Endometrial microvascular endothelial cells (primary cell): ENCODE measurements at regions not wholly inside any gene's neighbourhood (a gene's known extent, or its start where the extent isn't known, plus 50 kb on each side); places are given as distances from the start of the nearest gene placed in this dataset.
"Not testable (repeated sequence)": the region's sequence is repeated elsewhere in the genome, so short reads cannot be mapped to it uniquely, and the experiment has no call there.

Experiments
- in situ Hi-C: cut with HindIII; loops from 2 replicates; pipeline ENCODE4 v1.10.0; 2017; ENCODE audit warnings: low sequenced_read_pairs, low pct_unique_long_range_greater_than_20kb; ENCODE audit errors: inconsistent ontology term

- in situ Hi-C loops: no loop called here
Measured at GRCh38 chr18:2135309-2135708, 436.0 kb downstream of the METTL4 start.

DNA sequence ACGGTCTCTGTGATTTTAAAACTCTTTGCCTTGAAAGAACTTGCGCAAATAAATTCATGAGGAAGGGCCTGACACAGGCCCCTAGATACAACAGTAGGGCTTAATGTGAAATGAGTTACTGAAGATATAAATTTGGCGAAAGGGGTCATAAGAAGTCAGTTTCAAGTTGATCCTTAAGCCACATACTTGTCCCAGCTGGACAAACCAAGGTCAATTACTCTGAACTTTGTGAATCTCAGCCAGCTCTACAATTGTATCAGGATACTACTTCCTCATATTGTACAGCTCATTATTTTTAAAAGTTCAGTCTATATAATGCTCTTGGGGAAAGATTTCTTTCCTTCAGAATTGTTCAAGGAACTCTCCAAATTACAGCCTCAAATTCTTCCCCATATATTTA, 432.8 kb downstream of the METTL4 start:
- in situ Hi-C loops: no loop called here

- in situ Hi-C loops: no loop called here
Measured at GRCh38 chr18:2139691-2140090, 431.6 kb downstream of the METTL4 start.

GRCh38 chr18:2143636-2144035, 427.7 kb downstream of the METTL4 start:
- in situ Hi-C loops: no loop called here

DNA sequence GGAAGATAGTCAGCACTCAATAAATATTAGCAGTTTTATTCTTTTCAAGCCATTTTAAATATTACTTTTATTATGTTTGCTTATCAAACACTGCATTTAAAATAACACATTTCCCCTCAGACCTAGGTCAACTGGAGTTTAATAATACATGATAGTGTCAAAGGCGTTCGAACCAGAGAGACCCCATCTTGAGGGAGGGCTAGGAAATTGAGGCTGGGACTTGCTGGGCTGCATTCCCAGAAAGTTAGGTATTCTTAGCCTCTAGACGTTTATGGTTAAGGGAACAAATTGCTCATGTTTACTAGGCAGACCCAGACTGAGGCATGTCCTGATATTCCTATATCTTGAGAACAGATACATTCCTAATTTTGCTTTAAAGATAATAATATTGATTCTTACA, 426.5 kb downstream of the METTL4 start:
- in situ Hi-C loops: no loop called here

DNA sequence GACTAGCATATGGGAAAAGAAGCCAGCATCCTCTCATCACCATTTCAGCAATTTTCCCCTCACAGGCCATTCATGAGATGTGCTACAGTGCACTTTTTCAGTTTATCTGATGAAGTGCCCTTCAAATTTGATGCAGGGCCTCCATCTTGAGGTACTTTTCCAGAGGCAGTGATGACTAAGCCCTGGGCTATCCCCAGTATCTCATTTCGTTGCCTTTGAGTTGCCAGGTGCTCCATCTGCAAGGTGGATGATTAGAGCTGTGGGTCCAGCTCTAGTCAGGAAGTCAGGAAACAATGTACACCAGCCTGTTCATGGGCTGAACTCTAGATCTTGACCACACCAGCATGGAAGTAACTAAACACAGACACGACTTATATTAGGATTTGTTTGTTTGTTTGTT, 425.2 kb downstream of the METTL4 start:
- in situ Hi-C loops: no loop called here

GRCh38 chr18:2146754-2147153, 424.6 kb downstream of the METTL4 start:
- in situ Hi-C loops: no loop called here

GRCh38 chr18:2147476-2148230, 423.7 kb downstream of the METTL4 start:
- in situ Hi-C loops: no loop called here

GRCh38 chr18:2148823-2149222, 422.5 kb downstream of the METTL4 start:
- in situ Hi-C loops: no loop called here

- in situ Hi-C loops: no loop called here
Measured at GRCh38 chr18:2150566-2150965, 420.7 kb downstream of the METTL4 start.

DNA sequence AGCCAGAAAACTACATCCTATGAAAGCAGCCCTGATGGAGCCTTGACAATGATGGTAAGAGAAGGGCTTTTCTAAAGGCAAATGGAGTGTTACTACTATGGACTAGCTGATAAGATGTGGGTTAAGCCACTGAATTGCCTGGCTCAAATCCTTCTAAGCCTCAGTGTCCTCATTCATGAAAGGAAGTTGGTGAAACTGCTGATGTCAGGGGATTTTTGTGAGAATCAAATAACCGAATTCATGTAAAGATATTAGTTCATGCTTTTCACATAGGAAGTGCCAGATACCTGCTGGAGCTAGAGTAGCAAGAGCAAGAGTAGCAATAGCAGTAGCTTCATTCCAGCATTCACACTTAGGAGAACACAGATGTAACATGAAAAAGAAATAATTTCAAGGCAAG, 417.0 kb downstream of the METTL4 start:
- in situ Hi-C loops: no loop called here

DNA sequence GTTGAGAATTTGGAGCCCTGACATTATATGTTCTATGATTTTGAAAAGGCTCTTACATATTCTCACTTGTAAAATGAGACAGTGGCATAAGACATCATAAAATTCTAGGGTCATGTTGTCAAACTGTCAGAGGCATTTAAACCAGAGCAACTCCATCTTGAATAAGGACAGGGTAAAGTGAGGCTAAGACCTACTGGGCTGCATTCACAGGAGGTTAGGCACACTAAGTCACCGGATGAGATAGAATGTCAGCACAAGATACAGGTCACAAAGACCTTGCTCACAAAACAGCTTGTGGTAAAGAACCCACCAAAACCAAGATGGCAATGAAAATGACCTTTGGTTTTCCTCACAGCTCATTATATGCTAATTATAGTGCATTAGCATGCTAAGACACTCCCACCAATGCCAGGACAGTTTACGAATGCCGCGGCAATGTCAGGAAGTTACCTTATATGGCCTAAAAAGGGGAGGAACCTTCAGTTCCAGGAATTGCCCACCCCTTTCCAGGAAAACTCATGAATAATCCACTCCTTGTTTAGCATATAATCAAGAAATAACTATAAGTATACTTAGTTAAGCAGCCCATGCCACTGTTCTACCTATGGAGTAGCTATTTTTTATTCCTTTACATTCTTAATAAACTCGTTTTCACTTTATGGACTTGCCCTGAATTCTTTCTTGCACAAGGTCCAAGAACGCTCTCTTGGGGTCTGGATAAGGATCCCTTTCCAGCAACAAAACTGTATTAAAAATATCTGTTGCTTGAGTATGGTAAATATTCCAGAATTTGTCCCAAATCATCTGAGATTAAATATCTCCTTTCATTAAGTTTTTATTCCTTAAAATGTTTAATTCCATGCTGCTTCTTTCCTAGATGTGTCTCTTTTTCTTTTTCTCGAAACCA, 406.4 kb downstream of the METTL4 start:
- in situ Hi-C loops: no loop called here

DNA sequence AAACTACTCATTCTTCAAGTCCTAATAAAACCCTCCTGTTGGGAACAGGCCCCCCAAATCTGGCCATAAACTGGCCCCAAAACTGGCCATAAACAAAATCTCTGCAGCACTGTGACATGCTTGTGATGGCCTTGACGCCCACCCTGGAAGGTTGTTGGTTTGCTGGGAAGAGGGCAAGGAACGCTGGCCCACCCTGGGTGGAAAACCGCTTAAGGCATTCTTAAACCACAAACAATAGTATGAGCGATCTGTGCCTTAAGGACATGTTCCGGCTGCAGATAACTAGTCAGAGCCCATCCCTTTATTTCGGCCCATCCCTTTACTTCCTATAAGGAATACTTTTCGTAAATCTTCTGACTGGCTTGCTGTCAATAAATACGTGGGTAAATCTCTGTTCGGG, 404.4 kb downstream of the METTL4 start:
- in situ Hi-C loops: not testable (repeated sequence)

DNA sequence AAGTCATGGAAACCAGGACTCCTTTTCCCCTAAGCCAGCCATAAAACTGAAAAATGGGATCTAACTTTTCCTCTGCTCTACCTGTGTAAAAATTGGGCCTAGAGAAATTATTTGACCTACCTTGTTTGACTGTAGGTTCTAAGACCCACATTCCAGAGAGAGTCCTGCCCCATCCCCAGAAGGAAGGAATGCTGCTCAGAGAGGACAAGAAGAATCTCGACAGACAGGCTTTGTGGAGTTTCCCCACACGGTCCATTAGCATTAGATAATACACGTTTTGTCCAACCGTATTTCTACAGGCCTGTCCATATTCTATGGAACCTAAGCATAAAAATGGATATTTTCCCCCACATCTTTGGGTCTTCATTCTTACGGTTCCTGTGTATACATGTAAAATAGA, 403.3 kb downstream of the METTL4 start:
- in situ Hi-C loops: no loop called here

GRCh38 chr18:2169656-2170055, 401.6 kb downstream of the METTL4 start:
- in situ Hi-C loops: no loop called here

- in situ Hi-C loops: no loop called here
Measured at GRCh38 chr18:2171840-2172625, 399.3 kb downstream of the METTL4 start.

- in situ Hi-C loops: no loop called here
Measured at GRCh38 chr18:2172881-2173280, 398.4 kb downstream of the METTL4 start.

- in situ Hi-C loops: no loop called here
Measured at GRCh38 chr18:2173486-2173885, 397.8 kb downstream of the METTL4 start.

- in situ Hi-C loops: no loop called here
Measured at GRCh38 chr18:2178036-2178435, 393.3 kb downstream of the METTL4 start.
